ENCODE measurements at regions not wholly inside any gene's neighbourhood (a gene's known extent, or its start where the extent isn't known, plus 50 kb on each side); places are given as distances from the start of the nearest gene placed in this dataset.

- TF ChIP-seq POLR2AphosphoS5 (IDR thresholded peaks at IDR 0.05; ENCODE audit: borderline replicate concordance, low read depth, low read length) (no peak), EZH2 (IDR thresholded peaks at IDR 0.05) (no peak)
Measured at GRCh38 chrX:74090049-74090448, 213.9 kb upstream of the ZCCHC13 start.

Data from SK-N-MC (cell line).